ENCODE measurements at regions not wholly inside any gene's neighbourhood (a gene's known extent, or its start where the extent isn't known, plus 50 kb on each side); places are given as distances from the start of the nearest gene placed in this dataset.
A peak's percentile ranks its signal among the peaks of the same experiment; 100 is the strongest.

DNA sequence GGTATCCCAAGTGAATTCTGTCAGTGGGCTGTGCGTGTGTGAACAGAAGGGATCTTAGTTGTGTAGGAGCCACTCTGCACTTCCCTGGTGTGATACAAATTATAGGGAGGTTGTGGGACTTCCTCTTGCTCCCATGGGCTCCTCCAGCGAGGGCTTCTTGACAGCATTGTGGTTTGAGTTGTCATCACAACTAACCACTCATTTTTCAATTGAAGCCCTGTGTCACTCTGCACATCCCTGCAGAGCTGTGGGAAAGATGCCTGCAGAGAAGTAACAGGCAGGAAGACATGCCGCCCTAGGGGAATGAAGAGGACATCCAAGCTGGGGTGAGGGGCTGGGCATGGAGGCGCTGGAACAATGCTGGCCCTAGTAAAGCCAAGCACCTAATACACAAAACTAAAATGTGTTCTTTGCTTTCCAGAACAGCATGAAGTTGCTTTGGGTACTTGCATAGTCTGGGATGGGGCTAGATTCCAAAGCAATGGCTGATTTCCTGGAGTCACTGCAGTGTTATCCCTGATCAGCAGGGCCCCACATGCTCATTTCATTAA is 692.5 kb downstream of the TOX3 start:
- H3K9ac ChIP-seq (ENCODE audit: low read depth, low read length): no peak overlapping the region
- ChIA-PET POLR2A (ENCODE audit: unreplicated experiment) (no interaction called here), CTCF (interaction anchor here (1.5 kb wide), 1 partner anchor 22 kb away, joined by 3 read pairs; no protein-coding TSS in a partner anchor)
- WGBS, 2 experiments (ENCODE audit: extremely low coverage in 2 of 2, insufficient read length in 1 of 2): no CpG with 5 or more reads among the region's 4 CpGs
- peak overlapping the region; percentile 10; the same call in 1 of the 2 replicates for H4K91ac ChIP-seq (ENCODE audit: insufficient read depth, low read depth, low read length)
- ATAC-seq (ENCODE audit: low read depth) (no peak; the same call in 1 of the 2 replicates), DNase-seq (peak; percentile 48)
- H4K5ac ChIP-seq (ENCODE audit: low read depth, low read length): no peak overlapping the region
- in situ Hi-C loops (cut with MboI; ENCODE audit: low sequenced_read_pairs): no loop called here
- H3K14ac ChIP-seq (replicated peaks; ENCODE audit: low read depth, low read length): peak overlapping the region; percentile 34; the same call in 1 of the 2 replicates
- H3K27ac ChIP-seq (ENCODE audit: insufficient read depth, low read length): no peak overlapping the region
- no peak overlapping the region for H2BK5ac ChIP-seq (ENCODE audit: low read depth, low read length, poor library complexity, severe bottlenecking)
- H3K9me1 ChIP-seq (ENCODE audit: insufficient read depth, low read length): peaks cover 4% of the 10 kb centered on the region; the same call in 1 of the 2 replicates
- peak overlapping the region in 1 of 2 experiments; percentile 15; a peak in 1 of 4 replicates for H4K8ac ChIP-seq (ENCODE audit: low read depth in 2 of 2, low read length in 2 of 2)
- peak overlapping the region; percentile 57 for H2AFZ ChIP-seq (replicated peaks; ENCODE audit: low read length, poor library complexity)
- no peaks in the 10 kb centered on the region for H3K27me3 ChIP-seq (ENCODE audit: control insufficient read depth, insufficient read depth, low read length)
- peak overlapping the region; percentile 38; the same call in 1 of the 3 replicates for H2BK15ac ChIP-seq (ENCODE audit: low read depth, low read length)
- peak overlapping the region; percentile 50; the same call in 1 of the 2 replicates for H2AK5ac ChIP-seq (ENCODE audit: low read depth, low read length)
- no peaks in the 10 kb centered on the region for H3K36me3 ChIP-seq (ENCODE audit: control insufficient read depth, insufficient read depth, low read length)
- H2AK9ac ChIP-seq (replicated peaks; ENCODE audit: low read depth, low read length, poor library complexity): no peak overlapping the region
- H3K9me3 ChIP-seq (ENCODE audit: control insufficient read depth, insufficient read depth, low read length): no peaks in the 10 kb centered on the region; the same call in 1 of the 2 replicates
- H3K4me2 ChIP-seq (ENCODE audit: low read depth, low read length): no peak overlapping the region
- H4K20me1 ChIP-seq (ENCODE audit: insufficient read depth, low read length): no peaks in the 10 kb centered on the region
- H3K18ac ChIP-seq (ENCODE audit: low read depth, low read length): no peak overlapping the region
- no TSS peak for BruUV-seq (replicated peaks)
- H3K79me1 ChIP-seq (ENCODE audit: low read depth in 1 of 2, low read length in 2 of 2): no peaks in the 10 kb centered on the region
- intact Hi-C loops (cut with micrococcal nuclease): no loop called here
- peak overlapping the region; percentile 53 for H2BK120ac ChIP-seq (ENCODE audit: low read depth, low read length)
- TF ChIP-seq RCOR1 (IDR thresholded peaks at IDR 0.05; ENCODE audit: insufficient replicate concordance, low read length) (no peak), SMC3 (IDR thresholded peaks at IDR 0.05; ENCODE audit: low read depth, low read length) (no peak), NFE2L2 (IDR thresholded peaks at IDR 0.05; ENCODE audit: low read depth, low read length) (no peak), CEBPB (IDR thresholded peaks at IDR 0.05; ENCODE audit: low read depth, low read length) (no peak), USF2 (IDR thresholded peaks at IDR 0.05; ENCODE audit: low read depth, low read length) (no peak), RAD21 (IDR thresholded peaks at IDR 0.05; ENCODE audit: low read length) (no peak), POLR2A (IDR thresholded peaks at IDR 0.05; ENCODE audit: low read depth, low read length) (no peak)
- TF ChIP-seq, protein P1, sequence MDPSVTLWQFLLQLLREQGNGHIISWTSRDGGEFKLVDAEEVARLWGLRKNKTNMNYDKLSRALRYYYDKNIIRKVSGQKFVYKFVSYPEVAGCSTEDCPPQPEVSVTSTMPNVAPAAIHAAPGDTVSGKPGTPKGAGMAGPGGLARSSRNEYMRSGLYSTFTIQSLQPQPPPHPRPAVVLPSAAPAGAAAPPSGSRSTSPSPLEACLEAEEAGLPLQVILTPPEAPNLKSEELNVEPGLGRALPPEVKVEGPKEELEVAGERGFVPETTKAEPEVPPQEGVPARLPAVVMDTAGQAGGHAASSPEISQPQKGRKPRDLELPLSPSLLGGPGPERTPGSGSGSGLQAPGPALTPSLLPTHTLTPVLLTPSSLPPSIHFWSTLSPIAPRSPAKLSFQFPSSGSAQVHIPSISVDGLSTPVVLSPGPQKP (IDR thresholded peaks at IDR 0.05; ENCODE audit: borderline replicate concordance, low read depth, low read length): no peak
- no peak overlapping the region for H3K23ac ChIP-seq (ENCODE audit: low read depth, low read length)
- dilution Hi-C loops (cut with HindIII; ENCODE audit: low sequenced_read_pairs, unreplicated experiment): no loop called here
- H3K4me3 ChIP-seq (ENCODE audit: insufficient read depth, low read depth, low read length): no peak overlapping the region
- H3K56ac ChIP-seq (ENCODE audit: extremely low read depth, insufficient read depth, low read length): no peak overlapping the region
- no peaks in the 10 kb centered on the region; the same call in 1 of the 2 replicates for H3K4me1 ChIP-seq (ENCODE audit: control insufficient read depth, insufficient read depth, low read length)
- peak overlapping the region; percentile 71 for H2BK20ac ChIP-seq (ENCODE audit: low read depth, low read length)
- peak overlapping the region; percentile 45 for H3K4ac ChIP-seq (ENCODE audit: low read depth, low read length)

Data from IMR-90 (cell line).